Mucosa of rectum (tissue), 2 donors: ENCODE measurements at regions not wholly inside any gene's neighbourhood (a gene's known extent, or its start where the extent isn't known, plus 50 kb on each side); places are given as distances from the start of the nearest gene placed in this dataset.
"Not testable (repeated sequence)": the region's sequence is repeated elsewhere in the genome, so short reads cannot be mapped to it uniquely, and the experiment has no call there.

Experiments used
- H3K27ac ChIP-seq, 2 donors: one replicate each; pipeline ENCODE4 v1.7.0; 2013; ENCODE audit warnings: inconsistent platforms in 2 of 2, low read depth in 2 of 2, low read length in 2 of 2
- H3K27me3 ChIP-seq, 2 donors: one replicate each; pipeline ENCODE4 v1.7.0; 2013; ENCODE audit warnings: low read length in 2 of 2; ENCODE audit not compliant: control insufficient read depth in 2 of 2, insufficient read depth in 2 of 2
- H3K36me3 ChIP-seq, 2 donors: one replicate each; pipeline ENCODE4 v1.7.0; 2013; ENCODE audit warnings: low read length in 2 of 2; ENCODE audit not compliant: control insufficient read depth in 2 of 2, insufficient read depth in 2 of 2
- H3K4me1 ChIP-seq, 2 donors: one replicate each; pipeline ENCODE4 v1.7.0; 2013; ENCODE audit warnings: low read length in 2 of 2, mild to moderate bottlenecking in 1 of 2; ENCODE audit not compliant: control insufficient read depth in 2 of 2, insufficient read depth in 2 of 2
- H3K4me3 ChIP-seq, 2 donors: one replicate each; pipeline ENCODE4 v1.7.0; 2013; ENCODE audit warnings: low read length in 2 of 2
- H3K9ac ChIP-seq, 2 donors: one replicate each; pipeline ENCODE4 v1.7.0; 2013; ENCODE audit warnings: low read length in 2 of 2, low read depth in 1 of 2, mild to moderate bottlenecking in 1 of 2
- H3K9me3 ChIP-seq, 2 donors: one replicate each; pipeline ENCODE4 v1.7.0; 2013; ENCODE audit warnings: low read length in 2 of 2; ENCODE audit not compliant: control insufficient read depth in 2 of 2
- donor health status: healthy.
- donor health status: Normal muscosa, but diverticular disease.

- not testable (repeated sequence) for H3K36me3 ChIP-seq
Measured at GRCh38 chr1:120304341-120304740, 110.5 kb upstream of the NBPF8 start.

GRCh38 chr1:120299433-120300057 lies 115.3 kb upstream of the NBPF8 start:
- H3K9ac ChIP-seq, H3K27ac ChIP-seq, H3K4me3 ChIP-seq, H3K9me3 ChIP-seq, H3K36me3 ChIP-seq, H3K27me3 ChIP-seq, H3K4me1 ChIP-seq: not testable (repeated sequence)

More at GRCh38 chr1:120304341-120304740, 110.5 kb upstream of the NBPF8 start:
- H3K4me3 ChIP-seq, H3K27ac ChIP-seq, H3K4me1 ChIP-seq, H3K9ac ChIP-seq, H3K27me3 ChIP-seq, H3K9me3 ChIP-seq: not testable (repeated sequence)

GRCh38 chr1:120298487-120298886 lies 116.3 kb upstream of the NBPF8 start:
- H3K27ac ChIP-seq, H3K4me1 ChIP-seq, H3K4me3 ChIP-seq, H3K36me3 ChIP-seq, H3K27me3 ChIP-seq, H3K9me3 ChIP-seq, H3K9ac ChIP-seq: not testable (repeated sequence)

- not testable (repeated sequence) for H3K4me3 ChIP-seq, H3K27ac ChIP-seq, H3K36me3 ChIP-seq, H3K9ac ChIP-seq, H3K27me3 ChIP-seq, H3K4me1 ChIP-seq, H3K9me3 ChIP-seq
Measured at GRCh38 chr1:120297345-120297953, 117.4 kb upstream of the NBPF8 start.

GRCh38 chr1:120290105-120290504 lies 113.8 kb upstream of the SEC22B start:
- not testable (repeated sequence) for H3K36me3 ChIP-seq, H3K4me3 ChIP-seq, H3K27ac ChIP-seq, H3K4me1 ChIP-seq, H3K9ac ChIP-seq, H3K27me3 ChIP-seq, H3K9me3 ChIP-seq

GRCh38 chr1:120289601-120290074 lies 113.3 kb upstream of the SEC22B start:
- H3K27ac ChIP-seq, H3K9ac ChIP-seq: not testable (repeated sequence)

GRCh38 chr1:120288814-120289600 lies 112.7 kb upstream of the SEC22B start:
- H3K4me1 ChIP-seq, H3K9ac ChIP-seq, H3K4me3 ChIP-seq, H3K27ac ChIP-seq, H3K9me3 ChIP-seq, H3K27me3 ChIP-seq, H3K36me3 ChIP-seq: not testable (repeated sequence)

More at GRCh38 chr1:120289601-120290074, 113.3 kb upstream of the SEC22B start:
- not testable (repeated sequence) for H3K4me3 ChIP-seq, H3K36me3 ChIP-seq, H3K27me3 ChIP-seq, H3K9me3 ChIP-seq, H3K4me1 ChIP-seq

- H3K36me3 ChIP-seq, H3K27ac ChIP-seq, H3K4me1 ChIP-seq, H3K27me3 ChIP-seq, H3K4me3 ChIP-seq, H3K9ac ChIP-seq, H3K9me3 ChIP-seq: not testable (repeated sequence)
Measured at GRCh38 chr1:120288167-120288566, 111.8 kb upstream of the SEC22B start.

GRCh38 chr1:120282744-120283464 lies 106.6 kb upstream of the SEC22B start:
- H3K9me3 ChIP-seq, H3K4me1 ChIP-seq, H3K9ac ChIP-seq, H3K27ac ChIP-seq, H3K27me3 ChIP-seq, H3K36me3 ChIP-seq, H3K4me3 ChIP-seq: not testable (repeated sequence)

- not testable (repeated sequence) for H3K9me3 ChIP-seq, H3K9ac ChIP-seq, H3K4me3 ChIP-seq, H3K27ac ChIP-seq, H3K4me1 ChIP-seq, H3K27me3 ChIP-seq, H3K36me3 ChIP-seq
Measured at GRCh38 chr1:120278259-120278610, 101.9 kb upstream of the SEC22B start.
